Upper lobe of right lung (tissue), 1 donor: ENCODE measurements at regions not wholly inside any gene's neighbourhood (a gene's known extent, or its start where the extent isn't known, plus 50 kb on each side); places are given as distances from the start of the nearest gene placed in this dataset.
A peak's percentile ranks its signal among the peaks of the same experiment; 100 is the strongest.

Experiments used
- ATAC-seq: fragments of 200-7000 bp; cut with Tn5 transposase; one replicate; pipeline ENCODE4 v1.9.1; 2020; ENCODE audit warnings: mild to moderate bottlenecking, moderate library complexity
- DNase-seq: peaks from one replicate; pipeline ENCODE4 v3.0.0-alpha.2; 2020
- H3K27ac ChIP-seq: fragments of 200-600 bp; one replicate; pipeline ENCODE4 v1.8.0; 2022
- H3K27me3 ChIP-seq: fragments of 200-600 bp; one replicate; pipeline ENCODE4 v1.8.0; 2022; ENCODE audit warnings: mild to moderate bottlenecking
- H3K36me3 ChIP-seq: fragments of 200-600 bp; one replicate; pipeline ENCODE4 v1.8.0; 2022
- H3K4me1 ChIP-seq: fragments of 200-600 bp; one replicate; pipeline ENCODE4 v1.8.0; 2022
- H3K4me3 ChIP-seq: fragments of 200-600 bp; one replicate; pipeline ENCODE4 v1.8.0; 2022; ENCODE audit warnings: mild to moderate bottlenecking
- H3K9me3 ChIP-seq: fragments of 200-600 bp; one replicate; pipeline ENCODE4 v1.8.0; 2022
- CTCF ChIP-seq: fragments of 200-600 bp; IDR thresholded peaks from one replicate; pipeline ENCODE4 v1.8.0; 2022; ENCODE audit warnings: antibody characterized with exemption
- intact Hi-C: fragments of 100-400 bp; cut with DNase I; formaldehyde crosslinking; loops from one replicate; pipeline ENCODE4 v1.11.0; 2022
- donor health status: DM: no; HTN: yes; CAD: no; lungs with severe emphysema.

GRCh38 chr5:54807421-54807820 is 178.0 kb downstream of the ESM1 start:
- DNase-seq = no peak
- Histone ChIP-seq H3K4me1 (no peaks in the 10 kb centered on the region), H3K36me3 (no peaks in the 10 kb centered on the region), H3K27me3 (no peaks in the 10 kb centered on the region), H3K27ac (no peak overlapping the region), H3K9me3 (no peaks in the 10 kb centered on the region), H3K4me3 (no peak overlapping the region)
- peak; percentile 59 for ATAC-seq
- TF ChIP-seq CTCF = no peak
- intact Hi-C loops = no loop called here

DNA sequence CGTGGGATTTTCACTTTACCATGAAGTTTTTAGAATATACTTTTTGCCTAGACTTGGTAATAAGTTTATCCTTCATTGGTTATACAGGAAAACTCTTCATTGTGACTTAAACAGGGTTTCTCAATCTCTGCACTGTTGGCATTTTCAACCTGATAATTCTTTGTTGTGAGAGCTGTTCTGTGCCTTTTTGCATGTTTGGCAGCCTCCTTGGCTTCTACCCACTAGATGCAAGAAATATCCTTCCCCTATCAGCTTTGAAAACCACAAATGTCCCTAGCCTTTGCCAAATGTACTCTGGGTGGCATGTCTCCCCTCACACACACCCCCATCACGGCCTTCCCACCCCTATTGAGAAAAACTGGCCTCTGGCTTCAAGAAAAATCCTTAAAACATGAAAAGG is 180.9 kb downstream of the ESM1 start:
- Histone ChIP-seq H3K4me3 (no peak overlapping the region), H3K36me3 (no peaks in the 10 kb centered on the region), H3K9me3 (no peaks in the 10 kb centered on the region), H3K4me1 (no peaks in the 10 kb centered on the region), H3K27me3 (no peaks in the 10 kb centered on the region), H3K27ac (no peak overlapping the region)
- intact Hi-C loops = no loop called here
- no peak for DNase-seq
- ATAC-seq = no peak
- TF ChIP-seq CTCF = no peak

GRCh38 chr5:54804086-54804485 is 181.3 kb downstream of the ESM1 start:
- no peak for TF ChIP-seq CTCF
- intact Hi-C loops = no loop called here
- no peaks in the 10 kb centered on the region for H3K27me3 ChIP-seq

GRCh38 chr5:54803471-54804011 is 181.9 kb downstream of the ESM1 start:
- Histone ChIP-seq H3K9me3 (no peaks in the 10 kb centered on the region), H3K36me3 (no peaks in the 10 kb centered on the region), H3K4me1 (no peaks in the 10 kb centered on the region), H3K27me3 (no peaks in the 10 kb centered on the region), H3K27ac (no peak overlapping the region), H3K4me3 (no peak overlapping the region)
- intact Hi-C loops = no loop called here
- ATAC-seq (no peak), DNase-seq (no peak)
- no peak for TF ChIP-seq CTCF

More at GRCh38 chr5:54804086-54804485, 181.3 kb downstream of the ESM1 start:
- DNase-seq (no peak), ATAC-seq (no peak)
- H3K27ac ChIP-seq = no peak overlapping the region
- H3K4me3 ChIP-seq = no peak overlapping the region
- H3K9me3 ChIP-seq = no peaks in the 10 kb centered on the region
- no peaks in the 10 kb centered on the region for H3K4me1 ChIP-seq
- no peaks in the 10 kb centered on the region for H3K36me3 ChIP-seq

GRCh38 chr5:54799645-54800044 is 185.7 kb downstream of the ESM1 start:
- no peak for TF ChIP-seq CTCF
- H3K36me3 ChIP-seq = no peaks in the 10 kb centered on the region
- no peak overlapping the region for H3K27ac ChIP-seq
- ATAC-seq (no peak), DNase-seq (no peak)
- no peak overlapping the region for H3K4me3 ChIP-seq
- intact Hi-C loops = no loop called here
- no peaks in the 10 kb centered on the region for H3K4me1 ChIP-seq
- H3K27me3 ChIP-seq = no peaks in the 10 kb centered on the region
- H3K9me3 ChIP-seq = no peaks in the 10 kb centered on the region

DNA sequence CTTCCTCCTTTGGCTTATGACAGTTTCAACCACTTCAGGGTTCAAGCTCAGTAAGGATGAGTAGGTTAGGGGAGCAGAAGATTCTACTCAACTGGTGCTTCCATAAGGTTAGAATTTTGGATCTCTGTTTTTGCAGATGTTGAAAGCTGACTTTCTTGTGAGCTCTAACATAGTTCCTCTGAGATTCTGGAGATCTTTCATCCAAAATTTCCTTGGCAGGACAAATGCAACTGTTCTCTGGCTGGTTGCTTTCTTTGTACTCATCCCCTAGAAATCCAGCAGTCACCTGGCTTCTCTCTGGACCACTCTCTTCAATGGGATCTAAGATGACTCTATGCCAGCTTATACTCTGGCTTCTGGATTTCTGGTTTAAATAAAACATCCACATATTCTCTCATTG is 189.6 kb downstream of the ESM1 start:
- Histone ChIP-seq H3K4me1 (peaks cover 3% of the 10 kb centered on the region), H3K27me3 (no peaks in the 10 kb centered on the region), H3K36me3 (no peaks in the 10 kb centered on the region), H3K4me3 (no peak overlapping the region), H3K9me3 (no peaks in the 10 kb centered on the region), H3K27ac (no peak overlapping the region)
- no peak for ATAC-seq
- DNase-seq = no peak
- intact Hi-C loops = no loop called here
- TF ChIP-seq CTCF = no peak
